H1 (cell line): ENCODE measurements at regions not wholly inside any gene's neighbourhood (a gene's known extent, or its start where the extent isn't known, plus 50 kb on each side); places are given as distances from the start of the nearest gene placed in this dataset.

ENCODE experiments used
- CTCF ChIA-PET: fragments of 300-600 bp; sonication (Branson Sonifier 250); formaldehyde crosslinking; loops from one replicate; lab custom pipeline; 2021; ENCODE audit not compliant: partially characterized antibody; lab: Charles Lee
- POLR2A ChIA-PET: fragments of 300-600 bp; sonication (Branson Sonifier 250); formaldehyde crosslinking; loops from one replicate; lab custom pipeline; 2021; ENCODE audit warnings: inconsistent platforms; ENCODE audit not compliant: partially characterized antibody; lab: Charles Lee
- DNase-seq, 2 experiments: peaks; one replicate each; pipeline versions ENCODE4 v3.0.0 to v3.0.0-alpha.2; 2010 to 2022; ENCODE audit warnings: low spot score in 2 of 2, low read depth in 1 of 2, mixed read lengths in 1 of 2
- FAIRE-seq: peaks from 2 replicates; lab custom pipeline; 2011; peaks lifted over from hg19 to GRCh38; lab: Jason Lieb, UNC
- H2AFZ ChIP-seq: 2 replicates; pipeline ENCODE4 v1.8.1; 2012; ENCODE audit warnings: low read length, inconsistent platforms
- H2AK5ac ChIP-seq: 2 replicates; pipeline ENCODE4 v1.6.1; 2013; ENCODE audit warnings: low read depth, low read length
- H2BK120ac ChIP-seq: replicated peaks from 2 replicates; pipeline ENCODE3; 2013; ENCODE audit warnings: low read depth, low read length, inconsistent platforms
- H2BK12ac ChIP-seq: 2 replicates; pipeline ENCODE4 v1.6.1; 2013; ENCODE audit warnings: low read depth, low read length
- H2BK15ac ChIP-seq: 2 replicates; pipeline ENCODE4 v1.6.1; 2013; ENCODE audit warnings: low read length
- H2BK20ac ChIP-seq: 2 replicates; pipeline ENCODE4 v1.6.1; 2013; ENCODE audit warnings: low read length
- H2BK5ac ChIP-seq: 2 replicates; pipeline ENCODE4 v1.6.1; 2013; ENCODE audit warnings: low read depth, low read length
- H3K14ac ChIP-seq: 2 replicates; pipeline ENCODE4 v1.6.1; 2013; ENCODE audit warnings: inconsistent platforms; ENCODE audit not compliant: insufficient read length
- H3K18ac ChIP-seq: 2 replicates; pipeline ENCODE4 v1.6.1; 2013; ENCODE audit warnings: low read length; ENCODE audit errors: extremely low read depth
- H3K23ac ChIP-seq: 2 replicates; pipeline ENCODE4 v1.6.1; 2013; ENCODE audit warnings: inconsistent platforms; ENCODE audit not compliant: insufficient read length
- H3K23me2 ChIP-seq: 2 replicates; pipeline ENCODE4 v1.6.1; 2013; ENCODE audit warnings: low read depth, low read length
- H3K27ac ChIP-seq: 2 replicates; pipeline ENCODE4 v1.6.1; 2011; ENCODE audit warnings: low read depth, low read length, inconsistent platforms
- H3K27me3 ChIP-seq, 4 experiments: replicated peaks in 1 of 4; 1 replicate in 1 of 4; 2 replicates in 3 of 4; pipeline versions ENCODE4 v1.6.1 to v1.8.1; 2011 to 2013; ENCODE audit warnings: low read length in 3 of 4, mild to moderate bottlenecking in 3 of 4, inconsistent platforms in 2 of 4, mixed read lengths in 2 of 4, moderate library complexity in 1 of 4; ENCODE audit not compliant: control insufficient read depth in 3 of 4, insufficient read depth in 3 of 4; ENCODE audit errors: extremely low read depth in 1 of 4
- H3K36me3 ChIP-seq, 4 experiments: 2 replicates each; pipeline versions ENCODE4 v1.6.1 to v1.8.1; 2011 to 2013; ENCODE audit warnings: mild to moderate bottlenecking in 4 of 4, low read length in 3 of 4, moderate library complexity in 2 of 4, control low read depth in 1 of 4, inconsistent platforms in 1 of 4; ENCODE audit not compliant: insufficient read depth in 4 of 4, control insufficient read depth in 2 of 4
- H3K4ac ChIP-seq: replicated peaks from 2 replicates; pipeline ENCODE3; 2013; ENCODE audit warnings: low read length, low read depth, mixed read lengths, inconsistent platforms; ENCODE audit not compliant: insufficient read length
- H3K4me1 ChIP-seq, 4 experiments: replicated peaks in 1 of 4; 1 replicate in 1 of 4; 2 replicates in 3 of 4; pipeline versions ENCODE4 v1.6.1 to v1.8.1; 2011 to 2013; ENCODE audit warnings: low read length in 3 of 4, inconsistent platforms in 2 of 4, mixed read lengths in 1 of 4; ENCODE audit not compliant: insufficient read depth in 4 of 4, control insufficient read depth in 3 of 4
- H3K4me2 ChIP-seq, 2 experiments: 2 replicates each; pipeline versions ENCODE4 v1.6.1 to v1.8.1; 2011 to 2013; ENCODE audit warnings: low read depth in 2 of 2, low read length in 2 of 2, control low read depth in 1 of 2, inconsistent platforms in 1 of 2, mild to moderate bottlenecking in 1 of 2; ENCODE audit not compliant: insufficient read depth in 1 of 2
- H3K4me3 ChIP-seq, 4 experiments: fragments of 200-600, 300-600 bp in 1 of 4; sonication (generic), shearing (Covaris generic), sonication (Bioruptor Twin) in 1 of 4; 2 replicates each; pipeline versions ENCODE4 v1.5.1 to v1.8.1; 2011 to 2016; ENCODE audit warnings: low read length in 4 of 4, low read depth in 3 of 4, control low read depth in 2 of 4, inconsistent platforms in 2 of 4, mild to moderate bottlenecking in 2 of 4, mixed read lengths in 1 of 4, moderate library complexity in 1 of 4; ENCODE audit not compliant: insufficient read depth in 2 of 4; ENCODE audit errors: extremely low read depth in 1 of 4
- H3K56ac ChIP-seq: replicated peaks from 2 replicates; pipeline ENCODE3; 2013; ENCODE audit warnings: low read depth, mild to moderate bottlenecking, mixed read lengths, low read length, inconsistent platforms; ENCODE audit not compliant: insufficient read length
- H3K79me1 ChIP-seq: 2 replicates; pipeline ENCODE4 v1.6.1; 2013; ENCODE audit warnings: low read depth, low read length, control low read depth
- H3K79me2 ChIP-seq, 2 experiments: 2 replicates each; pipeline versions ENCODE4 v1.6.1 to v1.8.1; 2012 to 2013; ENCODE audit warnings: low read length in 2 of 2, mild to moderate bottlenecking in 2 of 2, inconsistent platforms in 1 of 2; ENCODE audit not compliant: insufficient read depth in 2 of 2, control insufficient read depth in 1 of 2
- H3K9ac ChIP-seq, 4 experiments: replicated peaks in 1 of 4; 1 replicate in 1 of 4; 2 replicates in 3 of 4; pipeline versions ENCODE4 v1.6.1 to v1.8.1; 2011 to 2013; ENCODE audit warnings: low read depth in 3 of 4, low read length in 3 of 4, control low read depth in 2 of 4, mild to moderate bottlenecking in 2 of 4, moderate library complexity in 2 of 4, inconsistent platforms in 1 of 4; ENCODE audit errors: extremely low read depth in 1 of 4
- H3K9me3 ChIP-seq, 2 experiments: 2 replicates each; pipeline versions ENCODE4 v1.6.1 to v1.8.1; 2012 to 2013; ENCODE audit warnings: mild to moderate bottlenecking in 2 of 2, moderate library complexity in 2 of 2, control low read depth in 1 of 2, inconsistent platforms in 1 of 2, low read depth in 1 of 2, low read length in 1 of 2, mixed read lengths in 1 of 2; ENCODE audit not compliant: insufficient read depth in 2 of 2
- H4K20me1 ChIP-seq, 2 experiments: replicated peaks in 1 of 2; 2 replicates each; pipeline versions ENCODE3 to v1.8.1; 2011 to 2013; ENCODE audit warnings: inconsistent platforms in 2 of 2, low read length in 2 of 2, mild to moderate bottlenecking in 1 of 2; ENCODE audit not compliant: insufficient read depth in 2 of 2, control insufficient read depth in 1 of 2
- H4K5ac ChIP-seq: 2 replicates; pipeline ENCODE4 v1.6.1; 2013; ENCODE audit warnings: low read length, low read depth, mixed read lengths, inconsistent platforms; ENCODE audit not compliant: insufficient read length
- H4K8ac ChIP-seq: 2 replicates; pipeline ENCODE4 v1.8.0; 2013; ENCODE audit warnings: mild to moderate bottlenecking, moderate library complexity, low read length, inconsistent platforms; ENCODE audit not compliant: insufficient read depth; ENCODE audit errors: extremely low read depth
- H4K91ac ChIP-seq: replicated peaks from 2 replicates; pipeline ENCODE3; 2013; ENCODE audit warnings: low read length, mixed read lengths, inconsistent platforms; ENCODE audit not compliant: insufficient read length
- CHD1 ChIP-seq: IDR thresholded peaks from 2 replicates; pipeline ENCODE4 v1.6.1; 2012; ENCODE audit warnings: low read depth, low read length, improper control_type of control experiment
- CREB1 ChIP-seq: IDR thresholded peaks from 2 replicates; pipeline ENCODE4 v1.6.1; 2012; ENCODE audit warnings: inconsistent platforms
- EGR1 ChIP-seq: IDR thresholded peaks from 2 replicates; pipeline ENCODE4 v1.6.1; 2011; ENCODE audit warnings: low read depth, low read length, borderline replicate concordance
- GTF2F1 ChIP-seq: IDR thresholded peaks from 2 replicates; pipeline ENCODE4 v1.6.1; 2012; ENCODE audit warnings: low read depth, low read length, improper control_type of control experiment, borderline replicate concordance
- JUND ChIP-seq: IDR thresholded peaks from 2 replicates; pipeline ENCODE4 v1.6.1; 2011; ENCODE audit warnings: mild to moderate bottlenecking, improper control_type of control experiment, low read length
- KDM1A ChIP-seq: fragments of 200-600, 300-600 bp; sonication (generic); IDR thresholded peaks from 2 replicates; pipeline ENCODE4 v1.7.1; 2016; ENCODE audit warnings: mild to moderate bottlenecking, low read length, borderline replicate concordance
- NANOG ChIP-seq: IDR thresholded peaks from 2 replicates; pipeline ENCODE4 v1.6.1; 2011; ENCODE audit warnings: low read length, low read depth, mild to moderate bottlenecking, inconsistent platforms; ENCODE audit not compliant: insufficient read depth, poor library complexity, severe bottlenecking
- RNF2 ChIP-seq: fragments of 200-900, 300-1000 bp; sonication (generic); IDR thresholded peaks from 2 replicates; pipeline ENCODE4 v1.7.1; 2016; ENCODE audit warnings: borderline replicate concordance, low read depth, mild to moderate bottlenecking, antibody characterized with exemption, low read length; ENCODE audit not compliant: poor library complexity, severe bottlenecking; ENCODE audit errors: missing control alignments
- SP1 ChIP-seq: IDR thresholded peaks from 2 replicates; pipeline ENCODE4 v1.6.1; 2011; ENCODE audit warnings: low read depth, low read length
- SP4 ChIP-seq: IDR thresholded peaks from 2 replicates; pipeline ENCODE4 v1.6.1; 2012; ENCODE audit warnings: low read length, inconsistent platforms
- TAF1 ChIP-seq: IDR thresholded peaks from 2 replicates; pipeline ENCODE4 v1.6.1; 2011; ENCODE audit warnings: mild to moderate bottlenecking, low read depth, low read length
- TCF12 ChIP-seq: IDR thresholded peaks from 2 replicates; pipeline ENCODE4 v1.6.1; 2011; ENCODE audit warnings: low read depth, mild to moderate bottlenecking, low read length
- WGBS, 2 experiments: shearing (Covaris generic) in 1 of 2; methylation state at CpG; one replicate each; pipeline versions ENCODE4 v1.1.6 to v1.1.7; 2013 to 2015; ENCODE audit warnings: low lambda C conversion rate in 2 of 2, mixed read lengths in 2 of 2, inconsistent platforms in 1 of 2, low coverage in 1 of 2, missing lambda C conversion rate in 1 of 2; ENCODE audit not compliant: insufficient replicate concordance in 2 of 2, insufficient coverage in 1 of 2, insufficient read length in 1 of 2; ENCODE audit errors: extremely low coverage in 1 of 2, missing lambda C conversion rate in 1 of 2; 5-methylcytosine and 5-hydroxymethylcytosine counted together
- TF ChIP-seq, protein P1 (sequence below), 3 experiments: IDR thresholded peaks; 1 replicate in 2 of 3; 2 replicates in 1 of 3; pipeline versions ENCODE4 v1.5.1 to v1.6.1; 2011; ENCODE audit warnings: low read length in 3 of 3, mild to moderate bottlenecking in 3 of 3, inconsistent platforms in 2 of 3, low read depth in 1 of 3, moderate library complexity in 1 of 3; ENCODE audit not compliant: insufficient read depth in 1 of 3; ENCODE audit errors: control extremely low read depth in 1 of 3

DNA sequence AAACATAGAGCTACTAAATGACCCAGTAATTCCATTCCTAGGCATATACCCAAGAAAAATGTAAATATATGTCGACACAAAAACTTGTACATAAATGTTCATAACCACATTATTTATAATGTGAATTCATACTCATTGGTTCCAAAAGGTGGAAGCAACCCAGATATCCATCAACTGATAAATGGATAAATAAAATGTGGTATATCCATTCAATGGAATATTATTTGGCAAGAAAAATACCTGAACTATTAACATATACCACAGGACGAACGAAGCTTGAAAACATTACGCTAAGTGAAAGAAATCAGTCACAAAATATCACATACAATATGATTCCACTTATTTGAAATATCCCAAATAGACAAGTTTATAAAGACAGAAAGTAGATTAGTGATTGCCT lies 99.0 kb upstream of the SOX5 start:
- no peak overlapping the region for H2AFZ ChIP-seq
- WGBS, 2 experiments, result 93% methylated on average over 4 of the region's 4 CpGs; no CpG with 5 or more reads in 1 of the 2 experiments
- no peak overlapping the region for H3K27ac ChIP-seq
- no peak overlapping the region for H3K14ac ChIP-seq
- POLR2A ChIA-PET, result interaction anchor here (0.9 kb wide), 1 partner anchor 12 kb away, joined by 3 read pairs; no protein-coding TSS in a partner anchor
- H3K23ac ChIP-seq, result no peak overlapping the region
- H4K91ac ChIP-seq, result no peak overlapping the region
- no peak overlapping the region for H3K4me3 ChIP-seq
- no peak overlapping the region for H2AK5ac ChIP-seq
- H3K79me1 ChIP-seq, result no peaks in the 10 kb centered on the region
- H2BK5ac ChIP-seq, result no peak overlapping the region
- no peak overlapping the region for H3K56ac ChIP-seq
- no peaks in the 10 kb centered on the region for H3K79me2 ChIP-seq
- H2BK20ac ChIP-seq, result no peak overlapping the region
- CTCF ChIA-PET, result no interaction called here
- no peaks in the 10 kb centered on the region for H3K23me2 ChIP-seq
- peaks cover 0 to 7% of the 10 kb centered on the region in 2 experiments; a peak in 1 of 4 replicates for H3K9me3 ChIP-seq
- no peak overlapping the region for H2BK120ac ChIP-seq
- no peak overlapping the region for H3K4me2 ChIP-seq
- H3K18ac ChIP-seq, result no peak overlapping the region
- H2BK12ac ChIP-seq, result no peak overlapping the region
- H3K4ac ChIP-seq, result no peak overlapping the region
- DNase-seq (no peak), FAIRE-seq (no peak)
- no peak overlapping the region for H3K9ac ChIP-seq
- no peaks in the 10 kb centered on the region for H3K4me1 ChIP-seq
- H4K20me1 ChIP-seq, result no peaks in the 10 kb centered on the region
- H4K5ac ChIP-seq, result no peak overlapping the region
- H3K36me3 ChIP-seq, result no peaks in the 10 kb centered on the region
- H2BK15ac ChIP-seq, result no peak overlapping the region
- H3K27me3 ChIP-seq, result peaks cover 0 to 1% (median 0%) of the 10 kb centered on the region in 4 experiments; a peak in 1 of 7 replicates
- H4K8ac ChIP-seq, result no peak overlapping the region
- TF ChIP-seq CHD1, result no peak
- no peak for TF ChIP-seq KDM1A
- TF ChIP-seq TAF1, result no peak
- no peak for TF ChIP-seq NANOG
- TF ChIP-seq SP1, result no peak
- TF ChIP-seq JUND, result no peak
- TF ChIP-seq CREB1, result no peak
- TF ChIP-seq, protein P1, sequence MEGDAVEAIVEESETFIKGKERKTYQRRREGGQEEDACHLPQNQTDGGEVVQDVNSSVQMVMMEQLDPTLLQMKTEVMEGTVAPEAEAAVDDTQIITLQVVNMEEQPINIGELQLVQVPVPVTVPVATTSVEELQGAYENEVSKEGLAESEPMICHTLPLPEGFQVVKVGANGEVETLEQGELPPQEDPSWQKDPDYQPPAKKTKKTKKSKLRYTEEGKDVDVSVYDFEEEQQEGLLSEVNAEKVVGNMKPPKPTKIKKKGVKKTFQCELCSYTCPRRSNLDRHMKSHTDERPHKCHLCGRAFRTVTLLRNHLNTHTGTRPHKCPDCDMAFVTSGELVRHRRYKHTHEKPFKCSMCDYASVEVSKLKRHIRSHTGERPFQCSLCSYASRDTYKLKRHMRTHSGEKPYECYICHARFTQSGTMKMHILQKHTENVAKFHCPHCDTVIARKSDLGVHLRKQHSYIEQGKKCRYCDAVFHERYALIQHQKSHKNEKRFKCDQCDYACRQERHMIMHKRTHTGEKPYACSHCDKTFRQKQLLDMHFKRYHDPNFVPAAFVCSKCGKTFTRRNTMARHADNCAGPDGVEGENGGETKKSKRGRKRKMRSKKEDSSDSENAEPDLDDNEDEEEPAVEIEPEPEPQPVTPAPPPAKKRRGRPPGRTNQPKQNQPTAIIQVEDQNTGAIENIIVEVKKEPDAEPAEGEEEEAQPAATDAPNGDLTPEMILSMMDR (IDR thresholded peaks at IDR 0.05; ENCODE audit: control extremely low read depth in 1 of 3, insufficient read depth in 1 of 3, low read depth in 1 of 3, low read length in 3 of 3), result no peak
- no peak for TF ChIP-seq GTF2F1
- TF ChIP-seq RNF2, result no peak
- no peak for TF ChIP-seq EGR1
- TF ChIP-seq SP4, result no peak
- no peak for TF ChIP-seq TCF12
